ENCODE measurements at regions not wholly inside any gene's neighbourhood (a gene's known extent, or its start where the extent isn't known, plus 50 kb on each side); places are given as distances from the start of the nearest gene placed in this dataset.
A peak's percentile ranks its signal among the peaks of the same experiment; 100 is the strongest.

GRCh38 chr3:187456250-187456649 is 88.1 kb downstream of the RTP4 start:
- Histone ChIP-seq H3K27me3 (ENCODE audit: control insufficient read depth, insufficient read depth, low read length) (no peaks in the 10 kb centered on the region), H3K4me1 (ENCODE audit: control insufficient read depth, extremely low read depth, insufficient read depth, low read length) (no peaks in the 10 kb centered on the region), H3K9ac (ENCODE audit: insufficient read depth, low read length) (no peak overlapping the region), H4K20me1 (ENCODE audit: control insufficient read depth, extremely low read depth, insufficient read depth, low read length) (no peaks in the 10 kb centered on the region), H3K4me2 (ENCODE audit: extremely low read depth, insufficient read depth, low read length) (no peak overlapping the region), H3K36me3 (ENCODE audit: control insufficient read depth, insufficient read depth, low read length) (no peaks in the 10 kb centered on the region), H3K27ac (ENCODE audit: insufficient read depth, low read length) (no peak overlapping the region), H3K4me3 (replicated peaks in 1 of 4; ENCODE audit: control extremely low read depth in 1 of 4, insufficient read depth in 1 of 4, low read depth in 3 of 4, low read length in 4 of 4) (no peak overlapping the region), H3K79me2 (ENCODE audit: control insufficient read depth, insufficient read depth, low read length) (no peaks in the 10 kb centered on the region), H3K9me3 (ENCODE audit: control insufficient read depth, insufficient read depth, low read depth, low read length) (no peaks in the 10 kb centered on the region), H2AFZ (ENCODE audit: low read length) (no peak overlapping the region)
- TF ChIP-seq EZH2 (IDR thresholded peaks at IDR 0.05; ENCODE audit: low read length, missing control alignments) = no peak
- TF ChIP-seq, protein P1, sequence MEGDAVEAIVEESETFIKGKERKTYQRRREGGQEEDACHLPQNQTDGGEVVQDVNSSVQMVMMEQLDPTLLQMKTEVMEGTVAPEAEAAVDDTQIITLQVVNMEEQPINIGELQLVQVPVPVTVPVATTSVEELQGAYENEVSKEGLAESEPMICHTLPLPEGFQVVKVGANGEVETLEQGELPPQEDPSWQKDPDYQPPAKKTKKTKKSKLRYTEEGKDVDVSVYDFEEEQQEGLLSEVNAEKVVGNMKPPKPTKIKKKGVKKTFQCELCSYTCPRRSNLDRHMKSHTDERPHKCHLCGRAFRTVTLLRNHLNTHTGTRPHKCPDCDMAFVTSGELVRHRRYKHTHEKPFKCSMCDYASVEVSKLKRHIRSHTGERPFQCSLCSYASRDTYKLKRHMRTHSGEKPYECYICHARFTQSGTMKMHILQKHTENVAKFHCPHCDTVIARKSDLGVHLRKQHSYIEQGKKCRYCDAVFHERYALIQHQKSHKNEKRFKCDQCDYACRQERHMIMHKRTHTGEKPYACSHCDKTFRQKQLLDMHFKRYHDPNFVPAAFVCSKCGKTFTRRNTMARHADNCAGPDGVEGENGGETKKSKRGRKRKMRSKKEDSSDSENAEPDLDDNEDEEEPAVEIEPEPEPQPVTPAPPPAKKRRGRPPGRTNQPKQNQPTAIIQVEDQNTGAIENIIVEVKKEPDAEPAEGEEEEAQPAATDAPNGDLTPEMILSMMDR (conservative IDR thresholded peaks at IDR 0.05 in 1 of 2, IDR thresholded peaks at IDR 0.05 in 1 of 2; ENCODE audit: low read depth in 1 of 2, low read length in 2 of 2) = no peak
- DNase-seq (ENCODE audit: low read depth in 2 of 2) = peak in 1 of 2 donors; percentile 2

- H3K79me2 ChIP-seq (ENCODE audit: control insufficient read depth, insufficient read depth, low read length) = no peaks in the 10 kb centered on the region
- H3K4me3 ChIP-seq (replicated peaks in 1 of 4; ENCODE audit: control extremely low read depth in 1 of 4, insufficient read depth in 1 of 4, low read depth in 3 of 4, low read length in 4 of 4) = no peak overlapping the region
- H3K4me1 ChIP-seq (ENCODE audit: control insufficient read depth, extremely low read depth, insufficient read depth, low read length) = no peaks in the 10 kb centered on the region
- H3K9ac ChIP-seq (ENCODE audit: insufficient read depth, low read length) = no peak overlapping the region
- no peak overlapping the region for H2AFZ ChIP-seq (ENCODE audit: low read length)
- no peaks in the 10 kb centered on the region for H3K36me3 ChIP-seq (ENCODE audit: control insufficient read depth, insufficient read depth, low read length)
- no peak overlapping the region for H3K27ac ChIP-seq (ENCODE audit: insufficient read depth, low read length)
- TF ChIP-seq EZH2 (IDR thresholded peaks at IDR 0.05; ENCODE audit: low read length, missing control alignments) = no peak
- TF ChIP-seq, protein P1 (conservative IDR thresholded peaks at IDR 0.05 in 1 of 2, IDR thresholded peaks at IDR 0.05 in 1 of 2; ENCODE audit: low read depth in 1 of 2, low read length in 2 of 2) = no peak
- no peaks in the 10 kb centered on the region for H4K20me1 ChIP-seq (ENCODE audit: control insufficient read depth, extremely low read depth, insufficient read depth, low read length)
- H3K4me2 ChIP-seq (ENCODE audit: extremely low read depth, insufficient read depth, low read length) = no peak overlapping the region
- H3K9me3 ChIP-seq (ENCODE audit: control insufficient read depth, insufficient read depth, low read depth, low read length) = no peaks in the 10 kb centered on the region
- no peaks in the 10 kb centered on the region for H3K27me3 ChIP-seq (ENCODE audit: control insufficient read depth, insufficient read depth, low read length)
- no peak for DNase-seq (ENCODE audit: low read depth in 2 of 2)
These were observed 86.1 kb downstream of the RTP4 start for GRCh38 chr3:187454085-187454815.

- no peaks in the 10 kb centered on the region for H3K9me3 ChIP-seq (ENCODE audit: control insufficient read depth, insufficient read depth, low read depth, low read length)
- no peaks in the 10 kb centered on the region for H3K36me3 ChIP-seq (ENCODE audit: control insufficient read depth, insufficient read depth, low read length)
- no peak for DNase-seq (ENCODE audit: low read depth in 2 of 2)
- H3K4me1 ChIP-seq (ENCODE audit: control insufficient read depth, extremely low read depth, insufficient read depth, low read length) = no peaks in the 10 kb centered on the region
- H4K20me1 ChIP-seq (ENCODE audit: control insufficient read depth, extremely low read depth, insufficient read depth, low read length) = no peaks in the 10 kb centered on the region
- no peak overlapping the region for H3K9ac ChIP-seq (ENCODE audit: insufficient read depth, low read length)
- no peak overlapping the region for H3K4me2 ChIP-seq (ENCODE audit: extremely low read depth, insufficient read depth, low read length)
- H2AFZ ChIP-seq (ENCODE audit: low read length) = no peak overlapping the region
- H3K27me3 ChIP-seq (ENCODE audit: control insufficient read depth, insufficient read depth, low read length) = no peaks in the 10 kb centered on the region
- TF ChIP-seq, protein P1 (conservative IDR thresholded peaks at IDR 0.05 in 1 of 2, IDR thresholded peaks at IDR 0.05 in 1 of 2; ENCODE audit: low read depth in 1 of 2, low read length in 2 of 2) = no peak
- TF ChIP-seq EZH2 (IDR thresholded peaks at IDR 0.05; ENCODE audit: low read length, missing control alignments) = no peak
- H3K4me3 ChIP-seq (replicated peaks in 1 of 4; ENCODE audit: control extremely low read depth in 1 of 4, insufficient read depth in 1 of 4, low read depth in 3 of 4, low read length in 4 of 4) = no peak overlapping the region
- no peaks in the 10 kb centered on the region for H3K79me2 ChIP-seq (ENCODE audit: control insufficient read depth, insufficient read depth, low read length)
- no peak overlapping the region for H3K27ac ChIP-seq (ENCODE audit: insufficient read depth, low read length)
These were observed 82.4 kb downstream of the RTP4 start for GRCh38 chr3:187450431-187451190.
